DMS153 (cell line): ENCODE measurements at regions not wholly inside any gene's neighbourhood (a gene's known extent, or its start where the extent isn't known, plus 50 kb on each side); places are given as distances from the start of the nearest gene placed in this dataset.
A peak's percentile ranks its signal among the peaks of the same experiment; 100 is the strongest.

Experiments
- DNase-seq: peaks from one replicate; lab custom pipeline; 2025; lab: John Stamatoyannopoulos, UW

- DNase-seq: no peak
These were observed 97.8 kb upstream of the JAG1 start for GRCh38 chr20:10771435-10772140.

GRCh38 chr20:10774357-10774943 is 100.7 kb upstream of the JAG1 start:
- DNase-seq: no peak

- no peak for DNase-seq
These were observed 103.9 kb upstream of the JAG1 start for GRCh38 chr20:10777710-10778109.

GRCh38 chr20:10779911-10780310 is 106.1 kb upstream of the JAG1 start:
- DNase-seq: no peak

GRCh38 chr20:10780901-10781300 is 107.1 kb upstream of the JAG1 start:
- no peak for DNase-seq

- DNase-seq: no peak
These were observed 107.7 kb upstream of the JAG1 start for GRCh38 chr20:10781526-10781925.

GRCh38 chr20:10783707-10784553 is 110.1 kb upstream of the JAG1 start:
- peak; percentile 75 for DNase-seq

- peak; percentile 34 for DNase-seq
These were observed 110.9 kb upstream of the JAG1 start for GRCh38 chr20:10784554-10785183.

- DNase-seq: no peak
These were observed 112.9 kb upstream of the JAG1 start for GRCh38 chr20:10786678-10787077.

- no peak for DNase-seq
These were observed 114.3 kb upstream of the JAG1 start for GRCh38 chr20:10788055-10788454.

GRCh38 chr20:10788877-10789276 is 115.1 kb upstream of the JAG1 start:
- no peak for DNase-seq

GRCh38 chr20:10789386-10789785 is 115.6 kb upstream of the JAG1 start:
- peak; percentile 24 for DNase-seq

GRCh38 chr20:10790013-10790412 is 116.2 kb upstream of the JAG1 start:
- DNase-seq: peak; percentile 74

- no peak for DNase-seq
These were observed 118.5 kb upstream of the JAG1 start for GRCh38 chr20:10792291-10792690.

- DNase-seq: peak; percentile 78
These were observed 120.0 kb upstream of the JAG1 start for GRCh38 chr20:10793766-10794165.

GRCh38 chr20:10794765-10795164 is 121.0 kb upstream of the JAG1 start:
- peak; percentile 53 for DNase-seq

GRCh38 chr20:10795286-10796026 is 121.7 kb upstream of the JAG1 start:
- DNase-seq: peak; percentile 57

GRCh38 chr20:10798811-10799210 is 125.0 kb upstream of the JAG1 start:
- DNase-seq: no peak

- no peak for DNase-seq
These were observed 125.9 kb upstream of the JAG1 start for GRCh38 chr20:10799735-10800134.

GRCh38 chr20:10800288-10800687 is 126.5 kb upstream of the JAG1 start:
- DNase-seq: peak; percentile 72

GRCh38 chr20:10802236-10802635 is 128.4 kb upstream of the JAG1 start:
- no peak for DNase-seq

GRCh38 chr20:10805764-10806163 is 132.0 kb upstream of the JAG1 start:
- no peak for DNase-seq
